ENCODE measurements at regions not wholly inside any gene's neighbourhood (a gene's known extent, or its start where the extent isn't known, plus 50 kb on each side); places are given as distances from the start of the nearest gene placed in this dataset.

- no peak for TF ChIP-seq ZFP30 (CRISPR knock-in tag; IDR thresholded peaks at IDR 0.05)
- no peak for TF ChIP-seq BACH2 (CRISPR knock-in tag; IDR thresholded peaks at IDR 0.05; ENCODE audit: borderline replicate concordance)
- TF ChIP-seq, protein P1, sequence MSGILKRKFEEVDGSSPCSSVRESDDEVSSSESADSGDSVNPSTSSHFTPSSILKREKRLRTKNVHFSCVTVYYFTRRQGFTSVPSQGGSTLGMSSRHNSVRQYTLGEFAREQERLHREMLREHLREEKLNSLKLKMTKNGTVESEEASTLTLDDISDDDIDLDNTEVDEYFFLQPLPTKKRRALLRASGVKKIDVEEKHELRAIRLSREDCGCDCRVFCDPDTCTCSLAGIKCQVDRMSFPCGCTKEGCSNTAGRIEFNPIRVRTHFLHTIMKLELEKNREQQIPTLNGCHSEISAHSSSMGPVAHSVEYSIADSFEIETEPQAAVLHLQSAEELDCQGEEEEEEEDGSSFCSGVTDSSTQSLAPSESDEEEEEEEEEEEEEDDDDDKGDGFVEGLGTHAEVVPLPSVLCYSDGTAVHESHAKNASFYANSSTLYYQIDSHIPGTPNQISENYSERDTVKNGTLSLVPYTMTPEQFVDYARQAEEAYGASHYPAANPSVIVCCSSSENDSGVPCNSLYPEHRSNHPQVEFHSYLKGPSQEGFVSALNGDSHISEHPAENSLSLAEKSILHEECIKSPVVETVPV (CRISPR knock-in tag; IDR thresholded peaks at IDR 0.05) = no peak
- no peak for TF ChIP-seq SNAI2 (CRISPR knock-in tag; IDR thresholded peaks at IDR 0.05)
- TF ChIP-seq GLIS3 (CRISPR knock-in tag; IDR thresholded peaks at IDR 0.05) = no peak
- no peak for TF ChIP-seq CREB5 (CRISPR knock-in tag; IDR thresholded peaks at IDR 0.05; ENCODE audit: low read depth)
- no peak for TF ChIP-seq ARNTL (CRISPR knock-in tag; IDR thresholded peaks at IDR 0.05; ENCODE audit: borderline replicate concordance, low read depth)
- no peak for TF ChIP-seq CSDC2 (CRISPR knock-in tag; IDR thresholded peaks at IDR 0.05)
- no peak for TF ChIP-seq ZNF8 (CRISPR knock-in tag; IDR thresholded peaks at IDR 0.05)
- no peak for TF ChIP-seq ESRRG (CRISPR knock-in tag; IDR thresholded peaks at IDR 0.05)
- no peak for TF ChIP-seq TOX (CRISPR knock-in tag; IDR thresholded peaks at IDR 0.05; ENCODE audit: borderline replicate concordance)
- no peak for ATAC-seq
These were observed 477.5 kb upstream of the NMUR2 start for GRCh38 chr5:152882621-152883020.

DNA sequence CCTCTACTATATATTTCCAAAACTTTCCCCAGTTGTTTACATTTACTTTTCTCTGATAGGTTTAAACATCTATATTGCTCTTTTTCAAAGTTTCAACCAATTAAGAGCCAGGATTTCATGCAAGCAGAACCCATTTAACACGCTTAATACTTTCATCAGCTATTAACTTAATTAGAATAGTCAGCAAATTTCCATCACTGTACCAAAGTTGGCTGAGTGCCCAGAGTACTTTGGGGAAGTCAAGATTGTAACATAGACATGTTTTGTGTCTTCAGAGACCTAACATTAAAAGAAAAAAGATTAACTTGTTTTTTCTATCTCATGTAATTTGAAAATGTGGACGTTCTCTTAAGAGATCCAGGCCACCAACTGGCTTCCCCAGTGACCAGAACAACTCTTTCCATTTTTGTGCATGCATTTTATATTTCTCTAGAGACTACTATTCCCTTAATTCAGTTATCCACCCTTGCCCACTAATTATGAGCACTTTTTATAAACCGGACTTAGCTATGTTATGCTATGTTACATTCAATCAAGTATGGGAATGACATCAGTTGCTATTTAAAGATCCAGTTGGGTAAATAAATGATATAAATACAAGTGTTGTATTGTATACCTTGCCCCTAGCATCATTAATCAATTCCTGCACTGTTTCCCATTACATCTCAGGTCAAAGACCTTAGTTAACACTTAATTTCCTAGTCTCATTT lies 478.1 kb upstream of the NMUR2 start:
- TF ChIP-seq BACH2 (CRISPR knock-in tag; IDR thresholded peaks at IDR 0.05; ENCODE audit: borderline replicate concordance) = no peak
- TF ChIP-seq RARB (CRISPR knock-in tag; IDR thresholded peaks at IDR 0.05) = no peak
- TF ChIP-seq, protein P2, sequence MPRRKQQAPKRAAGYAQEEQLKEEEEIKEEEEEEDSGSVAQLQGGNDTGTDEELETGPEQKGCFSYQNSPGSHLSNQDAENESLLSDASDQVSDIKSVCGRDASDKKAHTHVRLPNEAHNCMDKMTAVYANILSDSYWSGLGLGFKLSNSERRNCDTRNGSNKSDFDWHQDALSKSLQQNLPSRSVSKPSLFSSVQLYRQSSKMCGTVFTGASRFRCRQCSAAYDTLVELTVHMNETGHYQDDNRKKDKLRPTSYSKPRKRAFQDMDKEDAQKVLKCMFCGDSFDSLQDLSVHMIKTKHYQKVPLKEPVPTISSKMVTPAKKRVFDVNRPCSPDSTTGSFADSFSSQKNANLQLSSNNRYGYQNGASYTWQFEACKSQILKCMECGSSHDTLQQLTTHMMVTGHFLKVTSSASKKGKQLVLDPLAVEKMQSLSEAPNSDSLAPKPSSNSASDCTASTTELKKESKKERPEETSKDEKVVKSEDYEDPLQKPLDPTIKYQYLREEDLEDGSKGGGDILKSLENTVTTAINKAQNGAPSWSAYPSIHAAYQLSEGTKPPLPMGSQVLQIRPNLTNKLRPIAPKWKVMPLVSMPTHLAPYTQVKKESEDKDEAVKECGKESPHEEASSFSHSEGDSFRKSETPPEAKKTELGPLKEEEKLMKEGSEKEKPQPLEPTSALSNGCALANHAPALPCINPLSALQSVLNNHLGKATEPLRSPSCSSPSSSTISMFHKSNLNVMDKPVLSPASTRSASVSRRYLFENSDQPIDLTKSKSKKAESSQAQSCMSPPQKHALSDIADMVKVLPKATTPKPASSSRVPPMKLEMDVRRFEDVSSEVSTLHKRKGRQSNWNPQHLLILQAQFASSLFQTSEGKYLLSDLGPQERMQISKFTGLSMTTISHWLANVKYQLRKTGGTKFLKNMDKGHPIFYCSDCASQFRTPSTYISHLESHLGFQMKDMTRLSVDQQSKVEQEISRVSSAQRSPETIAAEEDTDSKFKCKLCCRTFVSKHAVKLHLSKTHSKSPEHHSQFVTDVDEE (CRISPR knock-in tag; IDR thresholded peaks at IDR 0.05) = no peak
- no peak for TF ChIP-seq TOX (CRISPR knock-in tag; IDR thresholded peaks at IDR 0.05; ENCODE audit: borderline replicate concordance)
- no peak for TF ChIP-seq PATZ1 (CRISPR knock-in tag; IDR thresholded peaks at IDR 0.05; ENCODE audit: borderline replicate concordance)
- no peak for TF ChIP-seq ZNF8 (CRISPR knock-in tag; IDR thresholded peaks at IDR 0.05)
- no peak for TF ChIP-seq OSR1 (CRISPR knock-in tag; IDR thresholded peaks at IDR 0.05)
- TF ChIP-seq ISL1 (CRISPR knock-in tag; IDR thresholded peaks at IDR 0.05) = no peak
- no peak for TF ChIP-seq ZNF70 (CRISPR knock-in tag; IDR thresholded peaks at IDR 0.05)
- no peak for TF ChIP-seq TCF4 (CRISPR knock-in tag; IDR thresholded peaks at IDR 0.05; ENCODE audit: borderline replicate concordance)
- no peak for TF ChIP-seq PPARA (CRISPR knock-in tag; IDR thresholded peaks at IDR 0.05; ENCODE audit: borderline replicate concordance)
- TF ChIP-seq GLIS3 (CRISPR knock-in tag; IDR thresholded peaks at IDR 0.05) = no peak
- no peak for TF ChIP-seq CSDC2 (CRISPR knock-in tag; IDR thresholded peaks at IDR 0.05)
- no peak for TF ChIP-seq ZC3H10 (CRISPR knock-in tag; IDR thresholded peaks at IDR 0.05)
- no peak for TF ChIP-seq ZFP3 (CRISPR knock-in tag; IDR thresholded peaks at IDR 0.05)
- ATAC-seq = no peak

GRCh38 chr5:152884006-152884405 lies 478.9 kb upstream of the NMUR2 start:
- TF ChIP-seq PATZ1 (CRISPR knock-in tag; IDR thresholded peaks at IDR 0.05; ENCODE audit: borderline replicate concordance) = no peak
- no peak for TF ChIP-seq OSR1 (CRISPR knock-in tag; IDR thresholded peaks at IDR 0.05)
- TF ChIP-seq, protein P1 (CRISPR knock-in tag; IDR thresholded peaks at IDR 0.05) = no peak
- no peak for TF ChIP-seq ISL1 (CRISPR knock-in tag; IDR thresholded peaks at IDR 0.05)
- ATAC-seq = no peak
